GM12874 (cell line): ENCODE measurements at regions not wholly inside any gene's neighbourhood (a gene's known extent, or its start where the extent isn't known, plus 50 kb on each side); places are given as distances from the start of the nearest gene placed in this dataset.

Source experiments
- CTCF ChIP-seq: IDR thresholded peaks from 2 replicates; pipeline ENCODE4 v1.5.1; 2011; ENCODE audit warnings: low read depth, mild to moderate bottlenecking, control low read depth, low read length, moderate library complexity; ENCODE audit not compliant: insufficient read depth

DNA sequence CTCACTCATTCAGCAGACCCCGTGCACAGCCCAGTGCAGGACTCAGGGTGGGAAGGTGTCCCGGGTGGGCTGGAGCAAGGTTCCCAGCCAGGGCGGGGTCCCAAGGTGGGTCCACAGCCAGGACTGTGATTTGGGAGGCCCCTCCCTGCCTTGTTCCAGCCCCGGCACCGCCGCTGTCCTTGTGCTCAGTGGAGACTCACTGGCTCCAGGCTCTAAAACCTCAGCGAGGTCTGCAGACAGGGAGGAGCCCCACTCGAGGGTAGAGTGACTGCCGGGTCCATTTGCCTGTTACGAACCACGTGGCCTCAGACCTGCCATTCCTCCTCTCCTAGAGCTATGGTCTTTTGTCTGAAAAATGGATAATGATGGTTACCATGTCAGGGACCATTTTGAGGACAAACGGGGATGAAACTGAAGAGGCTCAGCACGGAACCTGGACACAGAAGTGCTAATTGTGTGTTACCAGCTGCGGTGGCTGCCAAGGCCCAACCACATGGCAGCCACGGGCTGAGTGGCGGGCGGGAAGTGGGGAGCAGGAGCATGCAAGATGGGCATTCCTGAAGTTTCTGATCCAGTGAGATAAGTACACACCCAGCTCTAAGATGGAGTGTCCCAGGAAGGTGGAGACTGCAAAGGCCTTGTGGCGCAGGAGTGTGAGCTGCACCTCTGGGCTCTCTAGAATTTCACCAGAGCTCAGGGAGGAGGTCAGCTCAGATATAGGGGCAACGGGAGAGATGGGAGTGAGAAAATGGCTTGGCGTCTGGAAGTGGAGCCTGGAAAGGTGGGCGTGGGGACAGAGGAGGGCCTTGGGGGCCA, 317.6 kb downstream of the SEC14L1 start:
- no peak for TF ChIP-seq CTCF

- TF ChIP-seq CTCF: no peak
These were observed 318.4 kb downstream of the SEC14L1 start for GRCh38 chr17:77459018-77459755.

GRCh38 chr17:77460514-77461046, 319.8 kb downstream of the SEC14L1 start:
- TF ChIP-seq CTCF: no peak

- TF ChIP-seq CTCF: no peak
These were observed 320.7 kb downstream of the SEC14L1 start for GRCh38 chr17:77461277-77462057.

DNA sequence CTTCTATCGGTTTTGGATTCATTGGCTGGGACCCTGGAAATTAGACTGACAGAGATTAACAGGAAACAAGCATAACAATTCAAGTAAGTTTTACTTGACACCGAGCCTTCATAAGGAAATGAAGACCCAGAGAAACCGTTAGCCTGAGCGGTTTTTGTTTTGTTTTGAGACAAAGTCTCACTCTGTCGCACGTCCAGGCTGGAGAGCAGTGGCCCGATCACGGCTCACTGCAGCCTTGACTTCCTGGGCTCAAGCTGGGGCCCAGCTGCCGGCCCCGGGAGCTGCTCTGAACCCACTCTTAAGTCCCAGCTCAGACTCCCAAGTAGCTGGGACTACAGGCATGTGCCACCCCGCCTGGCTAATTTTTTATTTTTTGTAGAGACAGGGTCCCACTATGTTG, 321.3 kb downstream of the SEC14L1 start:
- TF ChIP-seq CTCF: no peak

DNA sequence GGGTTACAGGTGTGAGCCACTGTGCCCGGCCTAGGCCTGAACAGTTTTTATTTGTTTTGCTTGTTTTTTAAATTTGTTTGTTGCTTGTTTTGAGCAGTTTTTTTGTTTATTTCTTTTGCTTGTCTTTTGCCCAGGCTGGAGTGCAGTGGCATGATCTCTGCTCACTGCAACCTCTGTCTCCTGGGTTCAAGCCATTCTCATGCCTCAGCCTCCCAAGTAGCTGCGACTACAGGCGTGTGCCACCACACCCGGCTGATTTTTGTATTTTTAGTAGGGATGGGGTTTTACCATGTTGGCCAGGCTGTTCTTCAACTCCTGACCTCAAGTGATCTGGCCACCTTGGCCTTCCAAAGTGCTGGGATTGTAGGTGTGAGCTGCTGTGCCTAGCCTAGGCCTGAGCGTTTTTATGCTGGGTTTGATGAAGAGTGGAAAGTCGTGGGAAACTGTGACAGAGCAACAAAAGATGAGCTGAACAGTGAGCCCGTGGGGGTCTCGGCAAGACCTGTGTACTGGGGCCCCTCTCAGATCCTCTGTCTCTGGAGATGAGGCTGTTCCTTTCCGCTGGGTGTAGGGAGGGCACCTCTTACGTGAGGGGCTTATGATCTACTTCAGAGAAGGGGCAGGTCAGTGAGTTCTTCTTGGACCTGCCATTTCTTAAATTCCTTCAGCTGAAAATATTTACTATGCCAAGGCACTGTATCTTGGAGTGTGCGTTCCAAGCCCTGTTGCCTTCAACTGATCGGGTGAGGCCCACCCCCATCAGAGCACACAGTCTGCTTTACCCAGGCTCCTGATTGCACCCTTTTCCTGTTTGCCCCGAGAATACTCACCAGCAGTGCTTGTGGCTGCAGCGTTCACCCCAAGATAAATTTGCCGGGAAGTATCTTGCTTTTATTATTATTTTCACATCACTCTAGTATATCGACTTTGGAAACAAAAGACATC, 322.1 kb downstream of the SEC14L1 start:
- no peak for TF ChIP-seq CTCF
